ENCODE measurements at regions not wholly inside any gene's neighbourhood (a gene's known extent, or its start where the extent isn't known, plus 50 kb on each side); places are given as distances from the start of the nearest gene placed in this dataset.
"Not testable (repeated sequence)": the region's sequence is repeated elsewhere in the genome, so short reads cannot be mapped to it uniquely, and the experiment has no call there.

DNA sequence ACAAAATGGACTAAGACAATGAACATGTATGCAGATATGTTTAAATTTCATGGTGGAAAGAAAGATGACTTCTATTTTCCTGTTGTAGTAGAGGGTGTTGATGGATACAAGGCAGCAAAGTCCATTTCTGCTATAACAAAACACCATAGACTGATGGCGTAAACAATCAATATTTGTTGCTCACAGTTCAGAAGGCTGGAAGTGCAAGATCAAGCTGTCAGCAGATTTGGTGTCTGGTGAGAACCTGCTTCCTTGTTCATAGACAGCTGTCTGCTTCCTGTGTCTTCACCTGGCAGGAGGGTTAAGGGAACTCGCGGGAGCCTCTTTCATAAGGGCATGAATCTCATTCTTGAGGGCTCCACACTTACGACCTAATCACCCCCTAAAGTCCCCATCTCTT is 83.0 kb upstream of the ELOVL5 start:
- no peak for DNase-seq (ENCODE audit: insufficient read length)

DNA sequence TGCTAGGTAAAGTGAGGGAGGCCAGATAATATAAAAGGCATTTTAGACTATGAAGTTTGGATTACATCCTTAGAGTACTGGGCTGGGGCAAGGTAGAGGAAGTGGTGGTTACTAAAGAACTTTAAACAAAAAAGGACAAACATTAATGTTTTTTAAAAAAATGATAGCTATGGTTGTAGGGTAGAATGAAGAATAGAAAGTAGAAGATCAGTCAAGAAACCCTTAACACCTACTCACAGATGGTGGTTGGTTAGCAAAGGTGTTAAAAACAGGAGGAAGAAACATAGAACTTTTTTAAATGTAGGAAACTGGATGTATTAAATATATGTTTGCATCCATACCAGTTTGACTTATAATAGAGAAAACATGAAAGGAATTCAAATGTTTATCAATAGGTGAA is 80.7 kb upstream of the ELOVL5 start:
- FAIRE-seq, result no peak
- TF ChIP-seq TAF1 (IDR thresholded peaks at IDR 0.05; ENCODE audit: borderline replicate concordance, low read depth, low read length) (no peak), POLR2A (IDR thresholded peaks at IDR 0.05; ENCODE audit: low read depth, low read length) (no peak), POLR2AphosphoS5 (IDR thresholded peaks at IDR 0.05; ENCODE audit: low read depth, low read length) (no peak)
- DNase-seq (ENCODE audit: insufficient read length), result no peak

More for the DNA sequence above, 83.0 kb upstream of the ELOVL5 start:
- TF ChIP-seq POLR2A (IDR thresholded peaks at IDR 0.05; ENCODE audit: low read depth, low read length) (no peak), POLR2AphosphoS5 (IDR thresholded peaks at IDR 0.05; ENCODE audit: low read depth, low read length) (no peak), TAF1 (IDR thresholded peaks at IDR 0.05; ENCODE audit: borderline replicate concordance, low read depth, low read length) (no peak)
- peak; percentile 24 for FAIRE-seq

DNA sequence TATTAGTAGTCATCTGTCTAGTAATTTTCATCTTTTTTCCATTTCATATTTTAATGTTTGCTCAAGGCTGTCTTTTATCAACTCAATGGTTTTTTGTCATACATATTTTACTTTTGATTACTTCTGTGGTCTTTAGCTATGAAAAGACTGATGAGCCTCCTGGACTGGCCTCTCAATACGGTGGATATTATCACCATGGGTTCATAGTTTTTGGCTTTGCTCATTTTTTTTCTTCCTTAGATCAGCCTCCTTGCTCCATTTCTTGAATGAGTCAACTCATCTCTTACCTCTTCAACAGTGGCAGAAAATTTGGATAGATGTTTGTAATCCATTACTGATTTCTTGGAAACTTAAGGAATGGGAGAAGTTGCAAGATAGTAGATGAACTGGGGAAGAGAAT is 80.1 kb upstream of the ELOVL5 start:
- TF ChIP-seq POLR2A (IDR thresholded peaks at IDR 0.05; ENCODE audit: low read depth, low read length), result no peak
- no peak for TF ChIP-seq POLR2AphosphoS5 (IDR thresholded peaks at IDR 0.05; ENCODE audit: low read depth, low read length)
- TF ChIP-seq TAF1 (IDR thresholded peaks at IDR 0.05; ENCODE audit: borderline replicate concordance, low read depth, low read length), result no peak
- no peak for FAIRE-seq
- DNase-seq (ENCODE audit: insufficient read length), result no peak

DNA sequence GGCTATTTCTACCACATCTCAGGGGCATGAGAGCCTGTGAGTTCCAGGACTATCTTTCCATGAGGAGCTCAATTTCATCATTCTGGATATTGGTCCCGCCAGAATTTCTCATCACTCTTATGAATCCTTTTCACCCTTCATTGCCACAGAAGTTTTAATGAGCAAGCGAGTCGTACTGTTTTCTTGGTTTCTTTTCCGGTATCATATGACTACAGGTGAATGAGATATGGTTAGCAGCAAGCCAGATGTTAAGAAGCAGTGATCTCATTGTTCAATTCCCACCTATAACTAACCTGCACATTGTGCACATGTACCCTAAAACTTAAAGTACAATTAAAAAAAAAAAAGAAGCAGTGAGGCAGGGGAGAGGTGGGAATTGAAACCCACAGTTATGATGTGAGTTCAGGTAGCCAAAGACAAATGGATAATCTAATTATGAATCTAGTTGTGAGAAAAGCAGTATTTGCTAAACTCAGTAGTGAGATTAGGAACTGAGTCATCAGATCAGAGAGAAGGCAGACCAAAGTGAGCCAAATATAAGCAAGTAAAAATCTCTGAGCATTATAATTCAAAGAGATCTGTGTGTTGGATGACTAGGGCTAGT is 78.0 kb upstream of the ELOVL5 start:
- TF ChIP-seq POLR2A (IDR thresholded peaks at IDR 0.05; ENCODE audit: low read depth, low read length), result no peak
- no peak for TF ChIP-seq TAF1 (IDR thresholded peaks at IDR 0.05; ENCODE audit: borderline replicate concordance, low read depth, low read length)
- TF ChIP-seq POLR2AphosphoS5 (IDR thresholded peaks at IDR 0.05; ENCODE audit: low read depth, low read length), result no peak
- peak; percentile 93 for FAIRE-seq
- DNase-seq (ENCODE audit: insufficient read length), result no peak

DNA sequence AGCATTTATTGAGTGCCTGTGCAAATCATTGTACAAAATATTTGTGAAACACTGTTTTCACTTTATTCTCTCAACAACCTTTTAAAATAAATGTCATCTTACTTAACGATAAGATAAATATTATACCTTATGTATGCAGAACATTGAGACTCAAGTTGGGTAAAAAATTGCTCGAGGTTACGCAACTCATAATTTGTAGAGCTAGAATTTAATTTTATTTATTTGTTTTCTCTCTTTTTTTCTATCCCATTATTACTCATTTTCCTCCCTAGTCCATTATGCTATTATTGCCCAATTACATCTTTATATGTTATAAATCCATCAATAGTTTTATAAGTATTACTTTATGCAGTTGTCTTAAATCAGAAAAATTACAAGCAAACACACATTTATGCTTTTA is 77.4 kb upstream of the ELOVL5 start:
- FAIRE-seq (no peak), DNase-seq (ENCODE audit: insufficient read length) (no peak)
- TF ChIP-seq POLR2AphosphoS5 (IDR thresholded peaks at IDR 0.05; ENCODE audit: low read depth, low read length) (no peak), POLR2A (IDR thresholded peaks at IDR 0.05; ENCODE audit: low read depth, low read length) (no peak), TAF1 (IDR thresholded peaks at IDR 0.05; ENCODE audit: borderline replicate concordance, low read depth, low read length) (no peak)

DNA sequence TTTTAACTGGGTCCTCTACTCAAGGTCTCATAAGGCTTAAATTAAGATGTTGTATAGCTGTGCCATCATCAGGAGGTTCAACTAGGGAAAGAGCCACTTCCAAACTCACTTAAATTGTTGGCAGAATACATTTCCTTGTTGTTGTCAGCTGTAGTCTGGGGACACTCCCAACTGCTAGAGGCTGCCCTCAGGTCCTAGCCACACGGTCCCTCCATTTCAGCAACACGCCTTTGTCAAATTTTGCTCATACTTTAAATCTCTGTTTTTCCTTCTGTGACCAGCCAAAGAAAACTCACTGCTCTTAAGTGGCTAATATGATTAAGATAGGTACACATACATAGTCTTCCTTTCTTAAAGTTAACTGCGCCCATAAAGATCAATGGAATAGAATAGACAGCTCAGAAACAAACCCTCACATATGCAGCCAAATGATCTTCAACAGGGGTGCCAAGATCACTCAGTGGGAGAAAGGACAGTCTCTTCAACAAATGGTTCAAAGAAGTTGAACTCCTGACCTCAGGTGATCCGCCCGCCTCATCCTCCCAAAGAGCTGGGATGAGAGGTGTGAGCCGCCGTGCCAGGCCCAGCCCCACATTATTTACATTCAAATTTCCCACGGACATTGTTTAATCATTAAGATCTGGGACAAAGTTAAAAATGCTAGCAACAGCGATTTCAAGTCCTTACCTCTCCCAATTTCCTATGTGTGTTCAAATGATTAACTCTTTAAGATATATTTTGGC is 76.4 kb upstream of the ELOVL5 start:
- DNase-seq (ENCODE audit: insufficient read length), result no peak
- no peak for FAIRE-seq
- TF ChIP-seq POLR2A (IDR thresholded peaks at IDR 0.05; ENCODE audit: low read depth, low read length) (no peak), TAF1 (IDR thresholded peaks at IDR 0.05; ENCODE audit: borderline replicate concordance, low read depth, low read length) (no peak)

DNA sequence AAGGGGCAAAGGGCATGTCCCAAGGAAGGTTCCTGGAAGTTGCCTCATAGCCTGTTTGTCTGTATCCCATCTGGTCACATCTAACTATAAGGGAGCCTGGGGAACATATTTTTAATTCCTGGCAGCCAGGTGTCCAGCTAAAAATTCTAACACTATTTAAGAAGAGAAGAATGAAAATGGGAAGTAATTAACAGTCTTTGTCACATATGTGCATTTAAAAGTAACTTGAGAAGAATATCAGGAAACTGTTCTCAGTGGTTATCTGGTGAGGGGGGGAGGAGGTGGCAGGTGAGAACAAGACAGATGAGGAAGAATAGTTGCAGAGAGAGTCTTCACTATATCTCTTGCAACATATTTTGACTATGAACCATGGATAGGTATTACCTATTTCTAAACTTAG is 75.5 kb upstream of the ELOVL5 start:
- no peak for TF ChIP-seq POLR2AphosphoS5 (IDR thresholded peaks at IDR 0.05; ENCODE audit: low read depth, low read length)
- no peak for DNase-seq (ENCODE audit: insufficient read length)

DNA sequence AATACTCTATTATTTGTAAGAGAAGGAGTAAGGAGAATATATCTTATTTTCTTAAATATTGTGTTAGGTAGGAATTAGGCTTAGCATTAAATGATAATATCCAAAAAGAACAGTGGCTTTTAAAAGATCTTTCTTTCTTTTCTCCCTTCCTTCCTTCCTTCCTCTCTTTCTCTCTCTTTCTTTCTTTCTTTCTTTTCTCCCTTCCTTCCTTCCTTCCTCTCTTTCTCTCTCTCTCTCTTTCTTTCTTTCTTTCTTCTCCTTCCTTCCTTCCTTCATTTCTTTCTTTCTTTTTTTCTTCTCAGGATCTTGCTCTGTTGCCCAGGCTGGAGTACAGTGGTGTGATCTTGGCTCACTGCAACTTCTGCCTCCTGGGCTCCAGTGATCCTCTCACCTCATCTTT is 74.8 kb upstream of the ELOVL5 start:
- not testable (repeated sequence) for FAIRE-seq; DNase-seq (ENCODE audit: insufficient read length)

More for the DNA sequence above, 75.5 kb upstream of the ELOVL5 start:
- FAIRE-seq, result no peak

DNA sequence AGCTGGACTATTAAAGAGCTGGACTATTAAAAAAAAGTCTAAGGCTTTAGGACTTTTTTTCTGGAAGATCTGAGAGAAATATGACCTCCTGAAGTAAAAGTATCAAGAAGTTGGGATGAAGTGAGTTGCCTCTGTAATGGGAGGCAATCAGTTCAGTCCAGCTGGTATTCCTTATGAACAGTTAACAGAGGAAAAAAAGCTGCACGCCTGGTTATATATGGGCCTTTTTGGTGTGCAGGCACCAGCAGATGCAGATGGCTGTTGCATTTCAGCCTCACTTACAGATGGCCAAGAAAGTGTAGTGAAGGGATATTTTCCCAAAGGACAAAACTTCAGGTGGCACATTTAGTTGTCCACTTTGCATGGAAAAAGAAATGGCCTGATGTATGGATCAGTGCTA is 70.3 kb upstream of the ELOVL5 start:
- FAIRE-seq (no peak), DNase-seq (ENCODE audit: insufficient read length) (no peak)
- no peak for TF ChIP-seq POLR2A (IDR thresholded peaks at IDR 0.05; ENCODE audit: low read depth, low read length)
- no peak for TF ChIP-seq TAF1 (IDR thresholded peaks at IDR 0.05; ENCODE audit: borderline replicate concordance, low read depth, low read length)
- TF ChIP-seq POLR2AphosphoS5 (IDR thresholded peaks at IDR 0.05; ENCODE audit: low read depth, low read length), result no peak

DNA sequence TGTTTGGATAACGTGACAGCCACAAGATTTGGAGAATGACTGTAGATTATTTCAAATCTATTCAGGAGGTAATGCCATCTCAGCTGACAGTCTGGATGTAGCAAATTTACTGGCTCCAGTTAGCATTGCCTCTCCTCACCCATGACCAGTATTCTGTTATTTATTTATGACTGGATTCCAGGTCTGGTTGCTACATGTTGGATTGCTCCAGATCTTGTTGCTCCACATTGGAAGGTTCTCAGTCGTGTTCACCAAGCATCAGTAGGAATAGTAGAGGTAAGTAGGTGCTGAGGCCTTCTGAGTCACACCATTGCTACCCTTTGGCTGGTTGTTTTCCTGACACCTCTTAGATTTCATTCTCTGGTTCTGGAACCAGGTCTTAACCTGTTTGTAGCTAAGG is 69.5 kb upstream of the ELOVL5 start:
- no peak for FAIRE-seq
- DNase-seq (ENCODE audit: insufficient read length), result no peak
- TF ChIP-seq POLR2A (IDR thresholded peaks at IDR 0.05; ENCODE audit: low read depth, low read length), result no peak
- TF ChIP-seq POLR2AphosphoS5 (IDR thresholded peaks at IDR 0.05; ENCODE audit: low read depth, low read length), result no peak
- TF ChIP-seq TAF1 (IDR thresholded peaks at IDR 0.05; ENCODE audit: borderline replicate concordance, low read depth, low read length), result no peak

DNA sequence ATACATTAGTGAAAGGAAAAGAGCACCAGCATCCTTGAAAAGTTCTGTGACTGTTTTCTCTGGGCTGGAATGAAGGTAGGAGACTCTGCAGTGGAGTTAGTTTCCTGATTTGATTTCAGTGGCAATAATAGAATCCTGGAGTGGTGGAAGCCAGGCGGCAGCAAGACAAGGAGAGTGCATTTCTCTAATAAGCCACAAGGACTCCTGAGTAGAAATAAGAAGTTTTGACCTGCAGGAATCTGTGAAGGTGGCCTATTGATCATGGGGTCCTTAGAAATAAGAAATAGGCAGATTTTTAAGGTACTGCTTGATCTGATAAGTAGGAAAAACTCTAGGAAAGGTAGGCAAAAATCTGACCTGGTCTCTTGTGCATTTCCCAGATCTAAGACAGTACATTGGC is 68.4 kb upstream of the ELOVL5 start:
- FAIRE-seq (no peak), DNase-seq (ENCODE audit: insufficient read length) (no peak)
- TF ChIP-seq POLR2AphosphoS5 (IDR thresholded peaks at IDR 0.05; ENCODE audit: low read depth, low read length), result no peak
- no peak for TF ChIP-seq POLR2A (IDR thresholded peaks at IDR 0.05; ENCODE audit: low read depth, low read length)
- TF ChIP-seq TAF1 (IDR thresholded peaks at IDR 0.05; ENCODE audit: borderline replicate concordance, low read depth, low read length), result no peak

DNA sequence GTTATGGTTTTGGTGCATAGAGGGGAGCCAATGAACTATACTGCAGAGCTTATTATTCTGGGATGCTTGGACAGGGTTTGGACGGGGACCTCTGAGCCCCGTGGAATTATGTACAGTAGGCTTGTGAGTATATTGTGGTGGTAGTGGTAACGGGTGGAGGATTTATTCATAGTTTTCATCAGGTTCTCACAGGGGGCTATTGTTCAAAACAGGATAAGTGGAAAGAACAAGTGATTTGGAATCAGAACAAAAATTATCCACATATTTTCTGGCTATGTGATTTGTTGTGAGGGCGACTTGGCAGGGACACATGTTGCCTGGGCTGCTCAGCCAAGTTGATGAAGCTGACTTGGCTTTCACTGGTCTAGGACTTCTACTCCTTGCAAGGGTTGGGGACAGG is 64.6 kb upstream of the ELOVL5 start:
- DNase-seq (ENCODE audit: insufficient read length), result no peak
- no peak for FAIRE-seq
- no peak for TF ChIP-seq POLR2AphosphoS5 (IDR thresholded peaks at IDR 0.05; ENCODE audit: low read depth, low read length)

DNA sequence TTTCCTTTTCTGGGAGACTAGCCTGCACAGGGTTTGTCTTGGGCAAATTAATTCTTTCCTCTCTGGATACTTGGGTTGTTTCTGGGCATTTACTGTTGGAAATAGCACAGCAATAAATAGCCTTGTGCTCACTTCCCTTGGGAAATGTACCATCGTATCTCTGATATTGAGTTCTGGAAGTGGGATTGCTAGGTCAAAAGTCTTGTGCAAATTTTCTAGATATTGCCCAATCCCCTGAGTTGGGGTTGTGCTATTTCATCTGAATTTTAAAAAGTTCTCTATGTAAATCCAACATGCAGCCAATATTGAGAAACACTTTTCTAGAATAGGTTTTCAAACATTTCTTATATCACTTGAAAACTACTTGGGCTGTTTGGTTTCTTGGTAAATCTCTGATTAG is 64.0 kb upstream of the ELOVL5 start:
- FAIRE-seq (no peak), DNase-seq (ENCODE audit: insufficient read length) (no peak)
- TF ChIP-seq TAF1 (IDR thresholded peaks at IDR 0.05; ENCODE audit: borderline replicate concordance, low read depth, low read length) (no peak), POLR2AphosphoS5 (IDR thresholded peaks at IDR 0.05; ENCODE audit: low read depth, low read length) (no peak), POLR2A (IDR thresholded peaks at IDR 0.05; ENCODE audit: low read depth, low read length) (no peak)

Measured in GM12892 (cell line).